ENCODE measurements at regions not wholly inside any gene's neighbourhood (a gene's known extent, or its start where the extent isn't known, plus 50 kb on each side); places are given as distances from the start of the nearest gene placed in this dataset.

GRCh38 chr2:240249423-240250149 lies 109.1 kb upstream of the OTOS start:
- ATAC-seq (no peak), FAIRE-seq (no peak), DNase-seq (ENCODE audit: low read depth, low spot score) (no peak)
- ChIA-PET RAD21 (ENCODE audit: unreplicated experiment) (no interaction called here), POLR2A (no interaction called here), SMC1A (ENCODE audit: uncharacterized antibody, unreplicated experiment) (no interaction called here), CTCF (no interaction called here)
- in situ Hi-C loops (cut with MboI) (no loop called here), intact Hi-C loops (cut with micrococcal nuclease; ENCODE audit: unreplicated experiment) (no loop called here)
- Histone ChIP-seq H3K27ac (ENCODE audit: control insufficient read depth, insufficient read depth) (no peak overlapping the region), H3K4me3 (no peak overlapping the region), H3K4me1 (ENCODE audit: control insufficient read depth, insufficient read depth, low read length) (no peaks in the 10 kb centered on the region), H3K9ac (ENCODE audit: control insufficient read depth, insufficient read depth, low read length) (no peak overlapping the region), H4K20me1 (ENCODE audit: control insufficient read depth, insufficient read depth) (no peaks in the 10 kb centered on the region), H2AFZ (ENCODE audit: control insufficient read depth, low read depth, low read length) (no peak overlapping the region), H3K9me3 (replicated peaks; ENCODE audit: control insufficient read depth, insufficient read depth, low read length) (no peaks in the 10 kb centered on the region), H3K4me2 (ENCODE audit: control insufficient read depth, insufficient read depth) (no peak overlapping the region), H3K27me3 (replicated peaks in 1 of 2; ENCODE audit: control insufficient read depth in 2 of 2, insufficient read depth in 2 of 2, low read length in 1 of 2) (no peaks in the 10 kb centered on the region), H3K79me2 (ENCODE audit: control insufficient read depth, insufficient read depth, low read length) (no peaks in the 10 kb centered on the region), H3K36me3 (ENCODE audit: control insufficient read depth in 2 of 2, insufficient read depth in 2 of 2, low read length in 1 of 2) (no peaks in the 10 kb centered on the region)
- BruUV-seq (replicated peaks): no TSS peak
- WGBS (ENCODE audit: insufficient coverage, insufficient replicate concordance, low lambda C conversion rate, missing lambda C conversion rate): 27% methylated on average over 21 of the region's 21 CpGs
- TF ChIP-seq RCOR1 (conservative IDR thresholded peaks at IDR 0.05; ENCODE audit: low read depth, low read length) (no peak), RELA (IDR thresholded peaks at IDR 0.05; ENCODE audit: borderline replicate concordance, partially characterized antibody) (no peak), NR2F1 (conservative IDR thresholded peaks at IDR 0.05) (no peak), SREBF2 (IDR thresholded peaks at IDR 0.05; ENCODE audit: low read length) (no peak), CEBPB (IDR thresholded peaks at IDR 0.05; ENCODE audit: borderline replicate concordance in 1 of 2, low read depth in 2 of 2, low read length in 2 of 2) (no peak), IRF4 (IDR thresholded peaks at IDR 0.05; ENCODE audit: low read depth, low read length) (no peak), ZNF687 (IDR thresholded peaks at IDR 0.05) (no peak), RB1 (IDR thresholded peaks at IDR 0.05; ENCODE audit: borderline replicate concordance) (no peak), IKZF1 (conservative IDR thresholded peaks at IDR 0.05) (no peak), KAT2A (conservative IDR thresholded peaks at IDR 0.05; ENCODE audit: control insufficient read depth, low read depth, low read length) (no peak)

All from GM12878 (cell line).